HS-5 (cell line): ENCODE measurements at regions not wholly inside any gene's neighbourhood (a gene's known extent, or its start where the extent isn't known, plus 50 kb on each side); places are given as distances from the start of the nearest gene placed in this dataset.

Experiments used
- DNase-seq: peaks from one replicate; pipeline ENCODE4 v3.0.0-alpha.2; 2012; ENCODE audit warnings: low read depth

GRCh38 chr13:34465423-34465922 lies 476.6 kb upstream of the NBEA start:
- no peak for DNase-seq

- DNase-seq: no peak
Measured at GRCh38 chr13:34466301-34466700, 475.8 kb upstream of the NBEA start.

DNA sequence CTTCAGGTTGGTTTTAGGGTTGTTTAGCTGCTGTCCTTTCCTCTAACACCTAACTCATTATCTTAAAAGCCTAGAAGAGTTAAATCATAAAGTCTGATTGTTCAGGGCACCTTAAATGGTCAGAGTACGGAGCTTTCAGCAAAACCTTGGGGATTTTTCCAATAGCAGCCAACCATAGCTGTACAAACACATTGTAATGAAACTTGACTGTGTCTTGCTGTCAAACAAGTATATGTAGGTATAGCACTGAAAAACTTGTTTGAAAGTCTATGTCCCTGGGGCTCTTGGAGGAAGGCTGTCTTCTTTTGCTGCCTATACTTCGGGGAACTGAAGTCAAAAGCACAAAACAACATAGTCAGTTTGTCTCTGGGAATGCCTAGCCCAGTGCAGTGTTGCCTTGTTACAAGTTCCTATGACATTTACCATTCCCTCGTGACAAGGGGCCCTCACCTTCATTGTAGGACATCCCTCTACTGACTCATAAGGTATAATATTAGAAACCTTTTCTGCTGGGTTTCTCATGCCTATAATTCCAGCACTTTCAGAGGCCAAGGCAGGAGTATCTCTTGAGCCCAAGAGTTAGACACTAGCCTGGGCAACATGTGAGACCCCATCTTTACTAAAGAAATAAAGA lies 474.5 kb upstream of the NBEA start:
- DNase-seq: no peak

GRCh38 chr13:34469196-34469986 lies 472.7 kb upstream of the NBEA start:
- no peak for DNase-seq

DNA sequence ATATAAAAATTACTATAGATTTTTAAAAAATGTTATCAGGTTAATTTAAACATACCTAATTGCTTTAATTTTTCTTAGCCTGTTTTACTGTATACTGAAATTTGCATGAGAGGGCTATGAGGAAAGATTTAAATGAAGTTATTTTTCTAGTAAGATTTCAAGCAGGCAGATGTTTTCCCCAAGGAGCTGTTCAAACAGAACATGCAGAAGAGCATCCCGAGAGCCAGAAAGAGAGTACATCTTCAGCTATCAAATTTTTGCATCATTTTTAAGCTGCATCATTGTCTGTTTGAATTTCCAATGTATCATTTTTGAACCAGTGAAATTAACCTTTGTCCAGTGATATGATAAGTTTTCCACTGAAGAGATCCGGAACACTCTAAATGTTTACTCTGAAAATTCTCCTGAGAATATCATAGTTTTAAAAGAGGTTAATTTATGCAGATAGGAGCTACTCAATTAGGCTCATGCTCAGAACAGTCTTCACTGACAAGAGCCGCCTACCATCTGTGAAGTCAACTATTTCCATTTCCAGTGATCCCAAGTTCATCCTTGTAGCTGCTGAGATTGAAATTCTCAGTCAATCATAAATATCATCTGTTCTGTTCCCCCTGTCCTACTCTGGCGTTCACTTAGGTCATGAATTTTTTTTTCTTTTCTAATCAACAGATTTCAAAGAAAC lies 467.7 kb upstream of the NBEA start:
- no peak for DNase-seq

DNA sequence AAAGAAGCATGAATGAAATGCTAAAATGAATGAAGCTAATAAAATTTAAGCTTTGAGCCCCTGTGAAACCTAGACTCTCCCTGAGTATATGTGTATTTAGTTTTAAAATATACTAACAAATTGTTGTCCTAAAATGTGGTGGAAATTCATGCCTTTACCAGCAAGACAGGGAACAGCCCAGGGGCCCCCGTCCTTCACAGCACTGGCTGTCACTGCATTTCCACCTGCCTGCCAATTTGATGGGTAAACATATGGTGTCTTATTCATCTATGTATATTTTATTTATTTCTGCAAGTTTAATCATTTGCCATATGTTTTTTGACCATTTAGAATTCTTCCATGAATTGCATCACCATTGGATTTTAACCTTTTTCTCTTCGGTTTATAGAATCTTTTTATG lies 463.7 kb upstream of the NBEA start:
- no peak for DNase-seq

- DNase-seq: no peak
Measured at GRCh38 chr13:34502011-34502410, 440.1 kb upstream of the NBEA start.

GRCh38 chr13:34502621-34503020 lies 439.4 kb upstream of the NBEA start:
- DNase-seq: no peak

DNA sequence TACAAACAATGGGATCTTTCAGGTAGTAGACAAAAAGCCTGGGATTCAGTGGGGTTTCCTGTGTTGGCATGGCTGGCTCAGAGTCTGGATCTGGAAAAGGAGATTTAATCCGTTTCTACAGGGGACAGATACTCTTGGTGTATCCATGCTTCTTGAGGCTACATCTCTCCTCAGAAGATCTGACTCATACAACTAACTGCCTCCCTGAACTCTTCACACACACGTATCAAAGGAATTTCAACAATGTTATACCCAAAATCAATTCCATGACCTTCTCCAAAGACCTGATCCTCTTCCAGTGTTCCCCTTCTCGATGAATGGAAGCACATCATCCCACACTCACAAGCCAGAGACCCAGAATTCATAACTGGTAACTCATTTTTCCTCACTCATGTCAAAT lies 435.3 kb upstream of the NBEA start:
- DNase-seq: no peak

GRCh38 chr13:34507630-34508029 lies 434.4 kb upstream of the NBEA start:
- DNase-seq: no peak

DNA sequence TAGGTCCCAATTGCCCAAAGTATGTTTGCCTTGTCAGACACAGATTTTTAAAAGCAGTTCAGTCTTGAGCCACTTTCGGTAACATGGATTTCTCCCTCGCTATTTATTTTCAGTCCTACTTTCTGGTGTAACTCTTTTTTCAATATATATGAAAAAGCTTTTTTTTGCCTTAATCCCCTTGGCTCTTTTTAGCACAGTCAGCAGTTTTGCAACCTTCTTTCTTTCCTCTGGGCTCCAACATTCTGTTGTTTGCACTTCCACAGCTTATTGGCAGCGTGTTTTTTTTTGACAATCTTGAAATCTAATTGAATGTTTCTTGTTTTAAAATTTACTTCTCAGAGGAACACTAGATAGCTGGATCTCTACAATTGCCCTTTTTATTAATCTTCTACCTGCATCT lies 429.3 kb upstream of the NBEA start:
- no peak for DNase-seq

DNA sequence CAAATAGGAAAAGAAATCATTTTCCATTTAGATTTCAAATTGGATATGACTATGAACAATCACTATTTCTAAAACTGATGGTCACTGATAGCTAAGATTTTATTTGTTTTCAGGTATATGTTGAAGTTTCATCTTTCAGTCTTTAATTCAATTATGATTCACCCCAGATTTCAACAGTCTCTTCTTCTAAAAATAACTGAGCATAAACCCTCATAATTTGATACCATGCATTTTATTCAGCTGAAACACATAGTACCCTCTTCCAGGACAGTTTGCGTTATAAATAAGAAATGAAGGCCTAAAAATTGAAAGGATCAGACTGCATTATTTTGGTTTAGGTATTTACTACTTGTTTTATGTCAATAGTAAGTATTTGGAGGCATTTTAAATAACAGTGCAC lies 428.5 kb upstream of the NBEA start:
- DNase-seq: no peak

GRCh38 chr13:34515201-34515600 lies 426.9 kb upstream of the NBEA start:
- no peak for DNase-seq

DNA sequence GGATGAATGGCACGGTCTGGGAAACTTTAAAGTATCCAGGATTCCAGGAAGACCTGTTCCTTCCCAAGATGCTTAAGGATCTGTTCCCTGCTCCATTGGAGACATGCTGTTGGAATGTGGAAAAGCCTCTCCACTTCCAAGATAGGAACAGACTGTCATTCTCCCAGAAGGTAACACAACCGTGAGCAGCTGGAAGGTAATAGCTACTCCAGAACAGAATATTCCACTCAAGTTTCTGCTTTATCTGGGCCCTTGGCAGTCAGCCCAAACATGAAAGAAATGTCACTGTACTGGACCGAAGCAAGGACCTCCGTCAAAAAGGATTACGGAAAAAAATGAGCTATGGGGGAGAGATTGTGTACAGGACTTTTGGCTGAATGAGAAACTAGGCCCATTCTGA lies 420.9 kb upstream of the NBEA start:
- DNase-seq: no peak

DNA sequence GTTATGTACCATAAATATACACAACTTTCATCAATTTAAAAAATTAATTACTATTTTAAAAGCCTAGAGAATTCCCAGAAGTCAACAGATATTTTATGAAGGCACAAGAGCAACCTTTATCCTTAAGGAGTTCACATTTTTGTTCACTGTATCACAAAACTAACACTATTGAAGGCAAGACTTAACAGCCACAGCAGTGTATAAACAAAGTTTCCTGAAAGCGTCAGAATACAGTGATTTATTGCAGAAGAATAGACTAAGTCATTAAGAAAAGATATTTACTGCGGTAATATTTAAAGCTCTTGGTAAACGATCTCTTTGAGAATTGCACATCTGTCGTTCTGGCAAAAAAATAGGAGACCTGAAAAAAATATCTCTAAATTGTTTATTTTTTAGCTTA lies 419.3 kb upstream of the NBEA start:
- no peak for DNase-seq

DNA sequence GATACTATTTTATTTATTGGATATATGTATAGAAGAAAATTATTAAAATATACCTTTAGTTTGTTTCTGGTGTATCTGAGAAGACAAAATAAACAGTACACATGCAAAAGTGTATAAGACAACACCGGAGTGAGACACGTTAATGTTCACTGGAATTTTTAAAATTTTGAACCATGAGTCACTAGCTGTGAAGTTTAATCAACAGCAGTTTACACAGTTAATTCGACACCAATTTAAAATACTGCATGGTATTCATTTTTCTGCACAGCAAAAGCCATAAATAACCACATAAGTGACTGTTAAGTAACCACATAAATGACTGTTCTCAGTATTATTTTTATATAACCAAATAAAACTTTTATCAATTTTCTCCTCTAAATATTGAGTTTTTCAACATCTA lies 418.7 kb upstream of the NBEA start:
- no peak for DNase-seq

GRCh38 chr13:34533941-34534340 lies 408.1 kb upstream of the NBEA start:
- no peak for DNase-seq

DNA sequence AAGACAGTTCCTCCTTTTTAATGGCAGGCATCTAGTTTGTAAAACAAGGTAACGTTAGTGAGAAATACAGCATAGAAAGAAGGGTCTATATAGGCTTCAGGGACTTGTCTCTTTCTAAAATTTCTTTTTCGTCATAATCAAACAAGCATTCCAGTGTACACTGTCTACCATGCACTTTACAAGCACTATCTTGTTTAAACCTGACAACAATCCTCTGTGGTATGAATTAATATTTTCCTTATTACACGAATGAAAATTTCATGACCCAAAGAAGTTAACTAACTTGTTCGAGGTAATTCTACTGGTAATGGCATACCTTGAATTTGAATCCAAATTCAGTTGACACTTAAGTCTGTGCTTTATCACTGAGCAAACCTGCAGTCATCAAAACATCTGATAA lies 399.7 kb upstream of the NBEA start:
- no peak for DNase-seq

GRCh38 chr13:34543836-34544235 lies 398.2 kb upstream of the NBEA start:
- no peak for DNase-seq

DNA sequence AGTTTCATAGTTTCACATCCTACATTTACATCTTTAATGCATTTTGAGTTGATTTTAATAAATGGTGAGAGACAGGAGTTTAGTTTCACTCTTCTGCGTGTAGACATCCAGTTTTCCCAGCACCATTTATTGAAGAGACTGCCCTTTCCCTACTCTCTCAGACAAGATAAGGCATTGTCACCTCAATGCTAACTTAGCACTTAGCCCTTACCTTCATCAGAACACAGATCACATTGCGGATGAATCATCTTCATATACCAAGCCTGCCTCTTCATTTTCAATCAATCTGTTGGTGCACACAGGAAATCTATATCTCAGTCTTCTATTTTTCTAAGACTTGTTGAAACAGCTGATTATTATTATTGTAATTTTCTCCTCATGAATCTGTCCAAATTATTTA lies 396.6 kb upstream of the NBEA start:
- no peak for DNase-seq

GRCh38 chr13:34546344-34547250 lies 395.5 kb upstream of the NBEA start:
- DNase-seq: no peak

- DNase-seq: no peak
Measured at GRCh38 chr13:34547929-34548328, 394.1 kb upstream of the NBEA start.
